Stomach (tissue), 4 donors: ENCODE measurements at regions not wholly inside any gene's neighbourhood (a gene's known extent, or its start where the extent isn't known, plus 50 kb on each side); places are given as distances from the start of the nearest gene placed in this dataset.

Experiments used
- CTCF ChIP-seq, 7 experiments: fragments of 450-650 bp in 4 of 7; fragments of 200-600 bp in 3 of 7; sonication (generic) in 3 of 7; IDR thresholded peaks; one replicate each; pipeline ENCODE4 v1.5.1; 2016 to 2019; ENCODE audit warnings: antibody characterized with exemption in 7 of 7, control low read depth in 2 of 7, mild to moderate bottlenecking in 1 of 7
- EP300 ChIP-seq: sonication (generic); formaldehyde crosslinking; IDR thresholded peaks from one replicate; pipeline ENCODE4 v1.6.1; 2017; ENCODE audit warnings: antibody characterized with exemption
- POLR2A ChIP-seq, 4 donors: fragments of 450-650 bp; IDR thresholded peaks; one replicate each; pipeline ENCODE4 v1.6.1; 2016; ENCODE audit warnings: antibody characterized with exemption in 4 of 4, control low read depth in 2 of 4, mild to moderate bottlenecking in 1 of 4, moderate library complexity in 1 of 4
- POLR2AphosphoS5 ChIP-seq, 3 donors: sonication (generic); formaldehyde crosslinking; IDR thresholded peaks; one replicate each; pipeline ENCODE4 v1.6.1; 2016; ENCODE audit warnings: antibody characterized with exemption in 3 of 3

GRCh38 chr17:14405189-14405588 is 104.3 kb downstream of the HS3ST3B1 start:
- TF ChIP-seq POLR2A (IDR thresholded peaks at IDR 0.05) = no peak
- TF ChIP-seq CTCF (IDR thresholded peaks at IDR 0.05) = no peak
- TF ChIP-seq EP300 = no peak
- no peak for TF ChIP-seq POLR2AphosphoS5 (IDR thresholded peaks at IDR 0.05)
